ENCODE measurements at regions not wholly inside any gene's neighbourhood (a gene's known extent, or its start where the extent isn't known, plus 50 kb on each side); places are given as distances from the start of the nearest gene placed in this dataset.
"Not testable (repeated sequence)": the region's sequence is repeated elsewhere in the genome, so short reads cannot be mapped to it uniquely, and the experiment has no call there.

- DNase-seq (ENCODE audit: low spot score): no peak
Observed at GRCh38 chr6:169014211-169015197, 239.1 kb downstream of the THBS2 start.

- DNase-seq (ENCODE audit: low spot score): no peak
Observed at GRCh38 chr6:169009628-169010027, 244.0 kb downstream of the THBS2 start.

GRCh38 chr6:169008641-169009257, 244.9 kb downstream of the THBS2 start:
- peak; percentile 46 for DNase-seq (ENCODE audit: low spot score)

- DNase-seq (ENCODE audit: low spot score): no peak
Observed at GRCh38 chr6:169005166-169005565, 248.5 kb downstream of the THBS2 start.

- no peak for DNase-seq (ENCODE audit: low spot score)
Observed at GRCh38 chr6:169000022-169000421, 253.6 kb downstream of the THBS2 start.

- no peak for DNase-seq (ENCODE audit: low spot score)
Observed at GRCh38 chr6:168999392-168999791, 254.3 kb downstream of the THBS2 start.

- DNase-seq (ENCODE audit: low spot score): no peak
Observed at GRCh38 chr6:168996356-168996625, 257.4 kb downstream of the THBS2 start.

- DNase-seq (ENCODE audit: low spot score): no peak
Observed at GRCh38 chr6:168995526-168996355, 257.9 kb downstream of the THBS2 start.

GRCh38 chr6:168994956-168995355, 258.7 kb downstream of the THBS2 start:
- no peak for DNase-seq (ENCODE audit: low spot score)

- no peak for DNase-seq (ENCODE audit: low spot score)
Observed at GRCh38 chr6:168992446-168993144, 261.1 kb downstream of the THBS2 start.

GRCh38 chr6:168991695-168992094, 262.0 kb downstream of the THBS2 start:
- not testable (repeated sequence) for DNase-seq (ENCODE audit: low spot score)

GRCh38 chr6:168990019-168990751, 263.5 kb downstream of the THBS2 start:
- DNase-seq (ENCODE audit: low spot score): no peak

GRCh38 chr6:168989421-168989820, 264.2 kb downstream of the THBS2 start:
- DNase-seq (ENCODE audit: low spot score): no peak

GRCh38 chr6:168988801-168989200, 264.8 kb downstream of the THBS2 start:
- DNase-seq (ENCODE audit: low spot score): no peak

- no peak for DNase-seq (ENCODE audit: low spot score)
Observed at GRCh38 chr6:168988280-168988679, 265.4 kb downstream of the THBS2 start.

- no peak for DNase-seq (ENCODE audit: low spot score)
Observed at GRCh38 chr6:168985705-168986104, 267.9 kb downstream of the THBS2 start.

GRCh38 chr6:168983925-168984324, 269.7 kb downstream of the THBS2 start:
- no peak for DNase-seq (ENCODE audit: low spot score)

GRCh38 chr6:168981187-168981586, 272.5 kb downstream of the THBS2 start:
- DNase-seq (ENCODE audit: low spot score): no peak

GRCh38 chr6:168979254-168979653, 274.4 kb downstream of the THBS2 start:
- DNase-seq (ENCODE audit: low spot score): no peak

- no peak for DNase-seq (ENCODE audit: low spot score)
Observed at GRCh38 chr6:168972128-168972527, 281.5 kb downstream of the THBS2 start.

- DNase-seq (ENCODE audit: low spot score): no peak
Observed at GRCh38 chr6:168971549-168971948, 282.1 kb downstream of the THBS2 start.
